GM12878 (cell line): ENCODE measurements at regions not wholly inside any gene's neighbourhood (a gene's known extent, or its start where the extent isn't known, plus 50 kb on each side); places are given as distances from the start of the nearest gene placed in this dataset.

ENCODE experiments used
- ATAC-seq: fragments of 200-7000 bp; cut with Tn5 transposase; 3 replicates; pipeline ENCODE4 v1.9.1; 2020; ENCODE audit warnings: mild to moderate bottlenecking, moderate library complexity
- BruUV-seq: library from RNA; stranded (reverse); fragments of 400-500 nt; replicated peaks from 2 replicates; lab custom pipeline; 2021; lab: Mats Ljungman, UMichigan
- CTCF ChIA-PET: fragments of 300-600 bp; sonication (Branson Sonifier 250); formaldehyde crosslinking; extraction: SDS; loops from one replicate; lab custom pipeline; 2021; ENCODE audit warnings: inconsistent platforms; lab: Yijun Ruan, JAX
- POLR2A ChIA-PET: fragments of 350-600 bp; formaldehyde crosslinking; extraction: SDS; loops from one replicate; lab custom pipeline; 2021; ENCODE audit warnings: inconsistent platforms; lab: Charles Lee
- RAD21 ChIA-PET: fragments of 300-600 bp; sonication (Branson Sonifier 250); formaldehyde crosslinking; loops from one replicate; lab custom pipeline; 2023; ENCODE audit warnings: antibody characterized with exemption; ENCODE audit not compliant: unreplicated experiment; lab: Charles Lee
- SMC1A ChIA-PET: fragments of 300-600 bp; sonication (Branson Sonifier 250); formaldehyde crosslinking; loops from one replicate; lab custom pipeline; 2023; ENCODE audit not compliant: unreplicated experiment, uncharacterized antibody; lab: Charles Lee
- DNase-seq: peaks from one replicate; pipeline ENCODE4 v3.0.0-alpha.2; 2011; ENCODE audit warnings: low read depth, low spot score
- FAIRE-seq: peaks from 3 replicates; lab custom pipeline; 2011; peaks lifted over from hg19 to GRCh38; lab: Jason Lieb, UNC
- H2AFZ ChIP-seq: 2 replicates; pipeline ENCODE4 v1.6.0; 2011; ENCODE audit warnings: low read depth, low read length, control low read depth; ENCODE audit not compliant: control insufficient read depth
- H3K27ac ChIP-seq: 2 replicates; pipeline ENCODE4 v1.5.1; 2011; ENCODE audit warnings: control low read depth; ENCODE audit not compliant: control insufficient read depth, insufficient read depth
- H3K27me3 ChIP-seq, 2 experiments: replicated peaks in 1 of 2; 2 replicates each; pipeline versions ENCODE4 v1.6.0 to v1.6.1; 2011; ENCODE audit warnings: low read length in 1 of 2; ENCODE audit not compliant: control insufficient read depth in 2 of 2, insufficient read depth in 2 of 2
- H3K36me3 ChIP-seq, 2 experiments: 2 replicates each; pipeline ENCODE4 v1.5.1; 2011; ENCODE audit warnings: low read length in 1 of 2; ENCODE audit not compliant: control insufficient read depth in 2 of 2, insufficient read depth in 2 of 2
- H3K4me1 ChIP-seq: 2 replicates; pipeline ENCODE4 v1.6.1; 2011; ENCODE audit warnings: mild to moderate bottlenecking, low read length, moderate library complexity, mixed read lengths; ENCODE audit not compliant: control insufficient read depth, insufficient read depth
- H3K4me2 ChIP-seq: 2 replicates; pipeline ENCODE4 v1.6.0; 2011; ENCODE audit warnings: control low read depth; ENCODE audit not compliant: control insufficient read depth, insufficient read depth
- H3K4me3 ChIP-seq: fragments of 200-600 bp; sonication (generic); 2 replicates; pipeline ENCODE4 v1.5.1; 2016
- H3K79me2 ChIP-seq: 2 replicates; pipeline ENCODE4 v1.6.0; 2011; ENCODE audit warnings: low read length; ENCODE audit not compliant: control insufficient read depth, insufficient read depth
- H3K9ac ChIP-seq: 2 replicates; pipeline ENCODE4 v1.8.0; 2011; ENCODE audit warnings: low read length, control low read depth, mixed read lengths; ENCODE audit not compliant: control insufficient read depth, insufficient read depth
- H3K9me3 ChIP-seq: replicated peaks from 3 replicates; pipeline ENCODE4 v1.5.1; 2011; ENCODE audit warnings: mild to moderate bottlenecking, low read length; ENCODE audit not compliant: control insufficient read depth, insufficient read depth
- H4K20me1 ChIP-seq: 2 replicates; pipeline ENCODE4 v1.6.0; 2011; ENCODE audit not compliant: control insufficient read depth, insufficient read depth
- CHD4 ChIP-seq: fragments of 200-600 bp; sonication (generic); IDR thresholded peaks from 2 replicates; pipeline ENCODE4 v1.6.1; 2016; ENCODE audit warnings: mild to moderate bottlenecking
- CREM ChIP-seq: IDR thresholded peaks from 2 replicates; pipeline ENCODE4 v1.6.1; 2014; ENCODE audit warnings: antibody characterized with exemption, low read depth
- IKZF2 ChIP-seq, 2 experiments: fragments of 450-650 bp; IDR thresholded peaks; 2 replicates each; pipeline ENCODE4 v1.6.1; 2017; ENCODE audit warnings: mild to moderate bottlenecking in 2 of 2, moderate library complexity in 2 of 2
- NFYA ChIP-seq: IDR thresholded peaks from 2 replicates; pipeline ENCODE4 v1.6.1; 2011; ENCODE audit warnings: low read depth, mild to moderate bottlenecking, low read length, improper control_type of control experiment, borderline replicate concordance
- NFYB ChIP-seq: IDR thresholded peaks from 2 replicates; pipeline ENCODE4 v1.6.1; 2011; ENCODE audit warnings: low read depth, mild to moderate bottlenecking, low read length, improper control_type of control experiment, moderate library complexity; ENCODE audit not compliant: insufficient read depth
- NR2F1 ChIP-seq: fragments of 450-650 bp; conservative IDR thresholded peaks from 2 replicates; pipeline ENCODE4 v1.6.1; 2017; ENCODE audit warnings: mild to moderate bottlenecking
- POLR2AphosphoS2 ChIP-seq: IDR thresholded peaks from 2 replicates; pipeline ENCODE4 v1.6.1; 2011; ENCODE audit warnings: low read depth, mild to moderate bottlenecking, low read length, improper control_type of control experiment, moderate library complexity
- RBBP5 ChIP-seq: fragments of 200-600 bp; sonication (generic); conservative IDR thresholded peaks from 2 replicates; pipeline ENCODE4 v1.6.1; 2016
- RFX5 ChIP-seq: IDR thresholded peaks from 2 replicates; pipeline ENCODE4 v1.6.1; 2011; ENCODE audit warnings: low read depth, low read length, improper control_type of control experiment
- SIN3A ChIP-seq: IDR thresholded peaks from 2 replicates; pipeline ENCODE4 v1.6.1; 2012; ENCODE audit warnings: low read depth, low read length, improper control_type of control experiment
- TBL1XR1 ChIP-seq: IDR thresholded peaks from 2 replicates; pipeline ENCODE4 v1.6.1; 2012; ENCODE audit warnings: low read depth, low read length, improper control_type of control experiment
- ZNF384 ChIP-seq: IDR thresholded peaks from 2 replicates; pipeline ENCODE4 v1.6.1; 2012; ENCODE audit warnings: low read depth, mild to moderate bottlenecking, low read length, improper control_type of control experiment, borderline replicate concordance
- ZNF622 ChIP-seq: fragments of 450-650 bp; IDR thresholded peaks from 2 replicates; pipeline ENCODE4 v1.6.1; 2017; ENCODE audit warnings: mild to moderate bottlenecking, inconsistent platforms
- ZNF687 ChIP-seq: fragments of 450-650 bp; IDR thresholded peaks from 2 replicates; pipeline ENCODE4 v1.6.1; 2017; ENCODE audit warnings: mild to moderate bottlenecking, moderate library complexity
- WGBS: methylation state at CpG from one replicate; pipeline ENCODE4 v1.1.6; 2016; ENCODE audit warnings: low lambda C conversion rate; ENCODE audit not compliant: insufficient replicate concordance, insufficient coverage; ENCODE audit errors: missing lambda C conversion rate; 5-methylcytosine and 5-hydroxymethylcytosine counted together
- in situ Hi-C: fragments of 300-500 bp; cut with MboI; formaldehyde crosslinking; loops from 9 replicates; pipeline ENCODE4 v1.14.3; 2018; ENCODE audit warnings: mixed read lengths
- intact Hi-C: fragments of 100-400 bp; cut with micrococcal nuclease; formaldehyde crosslinking; loops from one replicate; pipeline ENCODE4 v1.14.2; 2022; ENCODE audit not compliant: unreplicated experiment

- TF ChIP-seq ZNF687 (no peak), ZNF384 (no peak)
Measured at GRCh38 chr1:117707371-117707770, 101.5 kb downstream of the TENT5C start (continued).

- intact Hi-C loops (no loop called here), in situ Hi-C loops (no loop called here)
- POLR2A ChIA-PET: no interaction called here
- Histone ChIP-seq H3K9me3 (no peaks in the 10 kb centered on the region; the same call in 2 of the 3 replicates), H3K79me2 (no peaks in the 10 kb centered on the region), H3K27me3 (no peaks in the 10 kb centered on the region), H3K27ac (no peak overlapping the region), H4K20me1 (no peaks in the 10 kb centered on the region), H3K36me3 (no peaks in the 10 kb centered on the region), H3K4me3 (no peak overlapping the region), H3K9ac (no peak overlapping the region), H2AFZ (no peak overlapping the region), H3K4me1 (no peaks in the 10 kb centered on the region), H3K4me2 (no peak overlapping the region)
- ATAC-seq (no peak), DNase-seq (no peak), FAIRE-seq (no peak)
- no peak for TF ChIP-seq NFYA
- no peak for TF ChIP-seq CREM
- TF ChIP-seq POLR2AphosphoS2: no peak
- TF ChIP-seq IKZF2 (IDR thresholded peaks at IDR 0.05): no peak
- no peak for TF ChIP-seq SIN3A
- TF ChIP-seq TBL1XR1: no peak
- TF ChIP-seq RBBP5: no peak
- no peak for TF ChIP-seq NR2F1
- no peak for TF ChIP-seq CHD4
- no peak for TF ChIP-seq NFYB
- no peak for TF ChIP-seq RFX5
- TF ChIP-seq ZNF622: no peak
- WGBS: 51% methylated on average over 15 of the region's 15 CpGs
- SMC1A ChIA-PET: no interaction called here
- CTCF ChIA-PET: interaction anchor here (1.1 to 6.2 kb wide), 3 partner anchors 14 to 47 kb away, joined by 4 to 53 read pairs (median 5); no protein-coding TSS in a partner anchor
- BruUV-seq: no TSS peak
- RAD21 ChIA-PET: no interaction called here
Measured at GRCh38 chr1:117708323-117709248, 102.7 kb downstream of the TENT5C start.
